Gastroesophageal sphincter (tissue), 3 donors: ENCODE measurements at regions not wholly inside any gene's neighbourhood (a gene's known extent, or its start where the extent isn't known, plus 50 kb on each side); places are given as distances from the start of the nearest gene placed in this dataset.

Experiments
- EP300 ChIP-seq: sonication (generic); formaldehyde crosslinking; IDR thresholded peaks from one replicate; pipeline ENCODE4 v1.6.1; 2017; ENCODE audit warnings: antibody characterized with exemption, mild to moderate bottlenecking
- POLR2A ChIP-seq, 2 donors: fragments of 450-650 bp; IDR thresholded peaks; one replicate each; pipeline ENCODE4 v1.6.1; 2017; ENCODE audit warnings: antibody characterized with exemption in 2 of 2, mild to moderate bottlenecking in 2 of 2, moderate library complexity in 1 of 2
- POLR2AphosphoS5 ChIP-seq: sonication (generic); formaldehyde crosslinking; IDR thresholded peaks from one replicate; pipeline ENCODE4 v1.6.1; 2017; ENCODE audit warnings: antibody characterized with exemption
- TF ChIP-seq, protein P1 (sequence below), 4 experiments: fragments of 200-600 bp in 2 of 4; fragments of 450-650 bp in 2 of 4; sonication (generic) in 1 of 4; IDR thresholded peaks; one replicate each; pipeline ENCODE4 v1.5.1; 2017 to 2019; ENCODE audit warnings: antibody characterized with exemption in 4 of 4, mild to moderate bottlenecking in 2 of 4, moderate library complexity in 2 of 4

DNA sequence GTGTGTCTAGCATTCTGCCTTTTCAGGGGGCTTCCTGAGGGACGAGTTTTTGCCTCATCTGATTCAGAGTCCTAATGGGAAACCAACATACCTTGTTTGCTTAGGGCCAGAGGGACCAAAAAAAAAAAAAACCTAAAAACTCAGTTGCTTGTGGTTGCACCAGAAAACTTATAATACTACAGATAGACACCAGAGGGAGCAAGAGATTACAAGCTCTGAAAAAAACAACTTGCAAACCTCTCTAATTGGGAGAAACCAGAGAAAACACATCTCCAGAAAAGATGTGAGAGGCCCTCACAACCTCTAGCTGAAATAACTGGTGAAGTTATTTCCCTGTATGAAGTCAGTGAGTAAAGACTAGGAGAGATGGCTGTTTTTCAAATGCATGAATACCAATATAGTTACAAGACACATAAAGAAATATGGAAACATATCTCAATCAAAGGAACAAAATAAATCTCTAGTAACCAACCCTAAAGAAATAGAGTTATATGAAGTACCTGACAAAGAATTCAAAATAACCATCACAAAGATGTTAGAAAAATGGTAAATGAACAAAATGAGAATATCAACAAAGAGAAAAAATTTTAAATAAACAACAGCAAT lies 233.7 kb upstream of the NFIA start:
- TF ChIP-seq, protein P1, sequence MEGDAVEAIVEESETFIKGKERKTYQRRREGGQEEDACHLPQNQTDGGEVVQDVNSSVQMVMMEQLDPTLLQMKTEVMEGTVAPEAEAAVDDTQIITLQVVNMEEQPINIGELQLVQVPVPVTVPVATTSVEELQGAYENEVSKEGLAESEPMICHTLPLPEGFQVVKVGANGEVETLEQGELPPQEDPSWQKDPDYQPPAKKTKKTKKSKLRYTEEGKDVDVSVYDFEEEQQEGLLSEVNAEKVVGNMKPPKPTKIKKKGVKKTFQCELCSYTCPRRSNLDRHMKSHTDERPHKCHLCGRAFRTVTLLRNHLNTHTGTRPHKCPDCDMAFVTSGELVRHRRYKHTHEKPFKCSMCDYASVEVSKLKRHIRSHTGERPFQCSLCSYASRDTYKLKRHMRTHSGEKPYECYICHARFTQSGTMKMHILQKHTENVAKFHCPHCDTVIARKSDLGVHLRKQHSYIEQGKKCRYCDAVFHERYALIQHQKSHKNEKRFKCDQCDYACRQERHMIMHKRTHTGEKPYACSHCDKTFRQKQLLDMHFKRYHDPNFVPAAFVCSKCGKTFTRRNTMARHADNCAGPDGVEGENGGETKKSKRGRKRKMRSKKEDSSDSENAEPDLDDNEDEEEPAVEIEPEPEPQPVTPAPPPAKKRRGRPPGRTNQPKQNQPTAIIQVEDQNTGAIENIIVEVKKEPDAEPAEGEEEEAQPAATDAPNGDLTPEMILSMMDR (IDR thresholded peaks at IDR 0.05), result peak in 3 of 4 experiments; percentile 11 to 52 (median 29)
- TF ChIP-seq POLR2A (IDR thresholded peaks at IDR 0.05) (no peak), POLR2AphosphoS5 (no peak), EP300 (no peak)
